CD4-positive, alpha-beta T cell treated with Interleukin-12 subunit alpha and Interleukin-12 subunit beta, for 1 hour (primary cell): ENCODE measurements at regions not wholly inside any gene's neighbourhood (a gene's known extent, or its start where the extent isn't known, plus 50 kb on each side); places are given as distances from the start of the nearest gene placed in this dataset.
"Not testable (repeated sequence)": the region's sequence is repeated elsewhere in the genome, so short reads cannot be mapped to it uniquely, and the experiment has no call there.

Experiments
- DNase-seq: peaks from one replicate; pipeline ENCODE4 v3.0.0-alpha.2; 2020

DNA sequence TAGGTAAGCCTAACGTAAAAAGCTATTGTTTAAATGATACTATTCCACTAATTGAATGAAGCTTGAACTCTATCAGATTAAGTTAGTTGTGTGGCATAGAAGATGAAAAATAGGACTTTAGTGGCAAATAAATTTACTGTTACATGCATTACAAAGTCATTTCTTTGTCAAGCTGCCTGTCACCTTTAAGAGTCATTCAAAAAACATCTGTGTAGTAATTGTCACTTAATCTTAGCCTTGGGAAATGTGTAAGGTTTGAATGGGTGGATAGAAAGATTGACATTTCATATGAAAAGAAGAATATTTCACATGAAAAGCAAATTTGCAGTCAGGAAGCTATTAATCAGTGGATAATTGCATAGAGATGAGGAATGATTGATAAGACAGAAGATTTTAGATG, 473.5 kb downstream of the DNAH5 start:
- no peak for DNase-seq

DNA sequence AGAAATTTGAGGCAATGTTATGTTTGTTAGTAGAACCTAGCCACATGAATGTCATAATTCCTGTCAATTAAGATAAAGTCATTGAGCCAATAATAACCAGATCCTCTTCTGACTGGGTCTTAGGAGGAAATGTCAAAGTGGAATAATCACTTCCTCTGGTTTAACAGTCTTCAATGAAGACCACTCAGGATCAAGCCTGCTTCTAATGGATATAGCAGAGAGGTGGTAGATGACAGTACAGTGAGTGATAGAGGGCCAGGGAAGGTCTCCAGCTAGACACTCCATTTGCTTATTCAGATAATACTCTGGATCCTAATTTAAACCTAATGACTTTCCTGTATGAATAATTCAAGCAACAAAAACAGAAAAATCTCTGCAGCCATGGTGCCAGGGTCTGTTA, 474.2 kb downstream of the DNAH5 start:
- DNase-seq = no peak

DNA sequence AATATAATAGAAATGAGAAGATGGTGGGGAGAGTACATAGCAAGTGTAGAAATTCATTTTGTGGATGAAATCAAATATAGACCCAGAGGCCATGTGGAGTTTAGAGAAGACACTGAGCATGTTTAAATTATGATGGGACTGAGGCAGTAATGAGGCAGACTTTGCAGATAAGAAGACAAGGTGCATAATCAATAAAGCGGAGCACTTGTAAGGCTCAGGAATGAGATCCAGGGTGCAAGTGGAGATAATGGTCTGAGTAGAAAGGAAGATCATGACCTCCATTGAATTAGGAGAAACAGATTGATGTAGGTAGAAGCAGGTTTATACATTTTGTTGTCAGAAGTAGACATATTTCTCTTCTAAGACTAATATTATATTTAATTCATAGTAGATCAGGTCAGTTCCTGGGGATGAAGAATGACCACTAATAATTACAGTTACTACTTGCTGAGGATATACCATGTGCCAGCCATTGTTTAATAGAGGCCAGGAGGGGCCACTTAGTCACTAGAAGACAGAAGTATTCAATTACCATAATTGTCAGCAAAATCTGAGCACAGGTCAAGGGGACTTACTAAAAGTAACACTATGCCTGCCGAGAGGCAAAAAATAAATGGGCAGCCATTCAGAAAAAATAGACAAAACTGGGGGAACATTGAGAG, 479.8 kb downstream of the DNAH5 start:
- DNase-seq = no peak

DNA sequence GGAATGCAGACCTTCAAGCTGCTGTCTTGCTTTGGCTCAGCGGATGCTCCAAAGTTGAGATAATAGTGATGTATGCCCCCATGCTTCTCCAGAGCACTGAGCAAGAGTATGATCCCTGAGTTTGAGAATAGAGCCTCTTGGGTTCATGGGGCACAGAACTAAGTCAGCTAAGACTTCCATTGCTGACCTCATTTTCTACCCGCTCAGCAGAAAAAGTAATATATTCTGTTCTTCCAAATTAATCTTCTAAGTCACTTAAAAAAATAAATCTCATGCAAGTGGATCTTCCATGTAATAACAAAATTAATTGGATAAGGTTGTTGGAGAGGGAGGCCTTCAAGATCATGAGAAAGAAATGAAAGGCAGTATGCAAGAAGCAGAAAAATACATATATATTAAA, 483.9 kb downstream of the DNAH5 start:
- no peak for DNase-seq

DNA sequence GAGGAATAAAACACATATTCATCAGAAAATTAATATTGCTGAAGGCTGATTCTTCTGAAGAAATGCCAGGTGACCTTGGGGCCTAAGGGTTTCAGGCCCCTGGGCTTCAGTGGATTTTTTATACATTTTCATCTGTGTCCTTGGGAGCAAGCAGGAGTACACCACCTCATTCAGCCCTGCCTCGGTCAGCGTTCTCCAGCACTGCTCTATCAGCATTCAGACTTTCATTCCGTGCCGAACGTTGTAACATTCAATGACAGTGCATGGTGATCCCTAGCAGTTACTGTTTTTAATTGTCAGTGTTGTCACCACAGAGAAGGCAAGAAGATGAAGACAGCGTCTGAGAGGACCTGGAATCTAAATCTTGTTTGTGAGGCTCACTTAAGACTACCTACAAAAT, 490.4 kb downstream of the DNAH5 start:
- DNase-seq = no peak

DNA sequence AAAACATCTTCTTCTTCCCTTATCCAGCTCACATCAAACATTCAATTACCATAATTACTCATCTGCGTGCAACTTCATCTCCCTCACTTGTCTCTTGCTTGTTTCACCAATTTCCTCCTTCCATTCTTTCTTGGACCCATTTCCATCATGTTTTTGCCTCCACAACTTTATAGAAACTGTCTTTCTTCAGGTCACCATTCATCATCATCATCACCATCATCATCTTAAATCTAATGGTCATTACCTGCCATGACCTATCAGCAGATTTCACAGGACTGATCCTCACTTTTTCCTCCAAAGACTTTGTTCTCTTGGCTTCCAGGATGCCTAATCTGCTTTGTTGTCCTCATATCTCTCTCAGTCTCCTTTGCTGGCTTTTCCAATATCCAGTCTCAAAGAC, 495.6 kb downstream of the DNAH5 start:
- DNase-seq = no peak

DNA sequence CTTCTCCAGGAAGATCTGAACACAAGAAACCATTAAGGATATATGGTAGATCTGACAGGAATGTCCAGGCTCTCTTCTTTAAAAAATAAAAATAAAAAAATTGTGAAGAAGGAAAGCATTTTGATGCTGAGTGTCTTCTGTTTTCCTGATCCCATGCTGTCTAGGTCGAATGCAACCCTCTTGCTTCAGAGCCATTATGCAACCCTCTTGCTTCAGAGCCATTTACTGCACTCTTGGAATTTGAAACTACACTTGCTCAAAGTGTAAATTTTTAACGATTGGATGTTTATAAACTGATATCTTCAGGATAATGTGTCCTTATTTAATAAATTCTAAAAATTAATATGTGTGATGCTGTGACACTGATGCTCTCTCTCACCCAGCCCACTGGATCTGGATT, 505.1 kb downstream of the DNAH5 start:
- DNase-seq = no peak

DNA sequence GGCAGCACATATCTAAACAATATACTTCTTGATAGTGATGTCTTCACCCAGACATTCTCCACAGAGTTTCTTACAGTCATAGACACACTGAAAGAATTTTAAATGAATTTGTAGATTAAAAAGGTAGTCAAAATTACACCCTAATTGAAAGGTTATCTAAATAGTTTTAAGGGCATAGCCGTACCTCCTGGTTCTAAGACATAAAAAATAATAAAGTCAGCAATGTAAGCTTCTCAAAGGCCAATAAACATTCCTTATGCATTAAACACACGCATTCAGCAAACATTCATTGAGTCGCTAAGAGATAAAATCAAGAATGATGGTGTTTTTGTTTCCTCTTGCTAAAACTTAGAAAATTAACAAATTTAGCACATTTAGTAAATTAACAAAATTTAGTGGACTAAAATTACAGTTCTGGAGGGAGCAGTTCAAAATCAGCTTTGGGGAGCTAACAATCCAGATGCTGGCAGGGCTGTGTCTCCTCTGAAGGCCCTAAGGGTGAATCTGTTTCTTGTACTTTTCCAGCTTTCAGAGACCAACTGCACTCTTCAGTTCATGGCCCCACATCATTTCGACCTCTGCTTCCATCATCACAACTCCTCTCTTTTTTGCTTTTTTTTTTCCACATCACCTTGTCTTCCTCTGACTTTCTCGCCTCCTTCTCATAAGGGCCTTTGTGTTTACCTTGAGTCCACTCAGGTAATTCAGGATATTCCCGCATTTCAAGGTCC, 516.5 kb downstream of the DNAH5 start:
- no peak for DNase-seq

DNA sequence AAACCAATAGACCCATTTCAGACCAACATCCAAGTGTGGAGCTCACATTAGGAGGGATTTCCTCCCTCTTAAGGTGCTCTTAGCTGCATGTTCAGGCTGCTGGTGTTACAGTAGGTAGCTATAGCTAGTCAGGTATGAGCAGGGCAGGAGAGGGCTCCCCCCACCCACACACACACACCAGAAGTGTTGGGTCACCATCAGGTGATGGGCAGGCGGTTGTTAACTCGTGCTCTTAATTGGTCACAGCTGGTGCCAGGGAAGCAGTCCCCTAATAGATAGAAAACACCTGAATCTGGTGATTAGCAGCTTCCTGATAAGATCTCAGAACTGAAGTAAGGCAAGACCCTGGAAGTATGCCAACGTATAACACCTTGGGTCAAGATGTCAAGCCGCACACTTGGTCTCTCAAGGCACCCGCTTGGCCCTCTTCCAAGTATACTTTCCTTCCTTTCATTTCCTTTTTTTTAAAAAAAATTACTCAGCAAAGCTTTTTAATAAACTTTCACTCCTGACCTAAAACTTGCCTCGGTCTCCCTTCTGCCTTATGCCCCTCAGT, 532.4 kb downstream of the DNAH5 start:
- no peak for DNase-seq

DNA sequence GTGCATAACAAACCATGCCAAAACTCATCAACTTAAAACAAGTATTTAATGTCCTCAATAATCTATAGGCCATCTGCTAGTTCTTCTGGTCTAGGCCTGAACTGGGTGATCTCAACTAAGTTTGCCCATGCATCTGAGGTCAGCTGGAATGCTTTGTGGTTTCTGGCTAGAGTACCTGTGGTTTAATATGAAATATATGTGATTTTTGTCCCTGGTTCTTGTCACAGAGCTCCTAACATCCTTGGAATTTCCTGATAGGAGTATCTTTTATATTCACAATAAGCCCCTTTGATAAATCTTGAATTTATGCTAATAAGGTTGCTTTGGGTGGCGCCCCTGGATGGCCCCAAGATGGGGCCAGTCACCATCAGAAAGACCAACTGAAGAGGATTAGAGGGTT, 535.9 kb downstream of the DNAH5 start:
- DNase-seq = no peak

DNA sequence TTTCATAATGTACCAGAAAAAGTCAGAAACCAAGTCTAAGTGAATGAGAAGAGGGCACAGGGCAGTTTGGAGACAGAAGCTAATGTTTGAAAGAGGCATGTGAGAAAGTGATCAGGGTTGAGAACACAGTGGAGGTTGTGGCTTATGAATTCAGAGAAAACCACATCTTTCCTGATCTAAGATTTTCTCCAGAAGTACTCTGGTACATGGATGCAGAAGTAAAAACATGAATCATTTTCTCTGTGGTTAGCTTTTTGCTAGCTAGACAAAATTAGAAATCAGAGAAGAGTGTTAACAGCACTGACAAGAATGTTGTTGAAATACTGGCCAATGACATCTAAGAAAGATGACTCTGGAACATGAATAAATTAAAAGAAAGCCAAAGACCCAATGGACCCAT, 541.1 kb downstream of the DNAH5 start:
- no peak for DNase-seq

DNA sequence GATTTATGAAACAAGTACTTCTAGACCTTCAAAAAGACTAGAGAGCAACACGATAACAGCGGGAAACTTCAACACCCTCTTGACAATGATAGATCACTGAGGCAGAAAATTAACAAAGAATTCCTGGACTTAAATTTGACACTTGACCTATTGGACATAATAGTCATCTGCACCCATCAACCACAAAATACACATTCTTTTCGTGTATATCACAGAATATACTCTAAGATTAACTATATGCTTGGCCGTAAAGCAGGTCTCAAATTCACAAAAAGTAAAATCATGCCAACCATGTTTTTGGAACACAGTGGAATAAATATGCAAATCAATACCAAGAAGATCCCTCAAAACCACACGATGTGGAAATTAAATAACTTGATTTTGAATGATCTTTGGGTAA, 559.4 kb downstream of the DNAH5 start:
- no peak for DNase-seq

DNA sequence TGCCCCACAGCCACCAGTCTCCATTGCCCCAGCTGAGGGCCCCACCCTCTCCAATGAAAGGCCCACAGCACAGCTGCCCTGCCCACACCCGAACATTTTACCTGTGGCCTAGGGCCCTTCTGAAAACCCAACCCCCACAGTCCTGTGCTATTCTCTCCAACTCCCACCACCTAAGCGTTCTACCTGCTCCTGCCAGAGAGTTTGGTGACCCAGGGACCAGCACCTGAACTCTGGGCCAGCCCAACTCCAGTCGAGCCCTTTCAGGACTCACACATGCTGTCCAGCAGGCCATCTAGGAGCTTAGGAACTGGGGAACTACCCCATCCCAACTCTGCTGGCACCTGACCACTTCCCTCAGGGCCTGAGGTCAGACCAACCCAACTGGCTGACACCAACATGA, 562.3 kb downstream of the DNAH5 start:
- no peak for DNase-seq

DNA sequence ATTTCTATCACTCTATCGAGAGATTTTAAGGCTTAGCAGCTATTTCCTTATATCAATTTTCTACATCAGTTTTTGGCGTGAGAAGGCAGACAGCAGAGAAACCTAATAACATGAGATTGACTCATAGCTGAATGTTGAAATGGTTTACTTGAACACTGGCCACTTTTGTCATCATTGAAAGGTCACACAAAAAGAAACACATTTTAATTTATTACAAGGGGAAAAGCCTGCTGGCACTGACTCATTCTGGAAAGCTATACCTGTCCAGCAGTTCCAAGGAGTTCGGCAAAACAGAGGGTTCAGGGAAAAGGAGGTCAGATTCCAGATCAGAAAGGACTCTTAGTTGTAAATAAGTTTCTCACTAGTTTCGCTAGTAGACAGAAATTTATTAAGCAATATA, 566.4 kb downstream of the DNAH5 start:
- no peak for DNase-seq

DNA sequence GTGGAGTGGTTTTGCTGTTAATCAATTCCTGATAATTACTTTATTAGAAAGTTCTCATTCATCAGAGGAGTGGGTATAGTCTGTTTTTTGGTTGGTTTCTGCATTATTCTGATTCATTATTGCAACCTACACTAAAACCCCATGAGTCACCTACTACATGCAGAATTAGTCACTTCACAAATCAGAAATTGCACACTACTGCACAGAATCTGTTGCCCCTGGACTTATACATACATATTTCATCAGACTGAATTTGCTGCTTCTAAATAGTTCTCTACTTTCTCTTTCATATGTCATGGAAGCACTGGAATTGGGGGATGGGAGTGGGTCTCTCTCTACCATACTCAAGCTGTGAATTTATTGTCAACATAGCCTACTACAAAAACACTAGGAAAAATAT, 585.1 kb downstream of the DNAH5 start:
- DNase-seq = no peak

DNA sequence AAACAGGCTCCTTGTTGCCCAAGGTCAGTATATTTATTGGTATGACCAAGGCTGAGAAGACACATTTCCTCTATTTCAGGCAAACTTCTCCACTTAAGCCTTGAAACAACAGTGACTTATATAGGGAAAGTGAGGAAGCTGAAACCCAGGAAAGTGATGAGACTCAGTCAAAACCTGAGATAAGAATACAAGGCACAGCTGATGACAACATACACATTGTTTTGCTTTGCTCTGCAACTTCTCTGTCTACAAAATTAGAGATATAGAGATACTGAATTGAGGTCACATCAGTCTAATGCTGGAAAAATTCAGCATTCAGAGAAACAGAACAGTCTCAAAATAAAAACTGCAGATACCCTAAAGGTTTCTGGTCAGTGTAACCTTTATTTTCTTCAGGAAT, 586.1 kb downstream of the DNAH5 start:
- no peak for DNase-seq

DNA sequence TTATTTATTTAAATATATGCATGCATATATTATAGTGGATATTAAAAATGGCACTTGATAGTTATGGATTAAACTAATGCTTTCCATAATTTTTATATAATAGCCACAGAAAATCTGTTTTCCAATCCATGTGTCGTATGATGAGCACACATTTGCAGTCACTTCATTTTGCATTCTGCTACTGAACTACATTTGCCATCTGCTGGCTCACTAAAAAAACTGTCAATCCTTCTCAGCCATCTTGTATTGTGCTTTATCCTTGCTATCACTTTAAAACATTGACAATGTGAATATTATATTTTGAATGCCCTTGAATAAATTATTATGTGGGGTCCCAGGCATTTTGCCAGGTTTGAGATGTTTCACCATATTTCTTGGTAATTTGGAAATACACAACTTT, 586.6 kb downstream of the DNAH5 start:
- no peak for DNase-seq

DNA sequence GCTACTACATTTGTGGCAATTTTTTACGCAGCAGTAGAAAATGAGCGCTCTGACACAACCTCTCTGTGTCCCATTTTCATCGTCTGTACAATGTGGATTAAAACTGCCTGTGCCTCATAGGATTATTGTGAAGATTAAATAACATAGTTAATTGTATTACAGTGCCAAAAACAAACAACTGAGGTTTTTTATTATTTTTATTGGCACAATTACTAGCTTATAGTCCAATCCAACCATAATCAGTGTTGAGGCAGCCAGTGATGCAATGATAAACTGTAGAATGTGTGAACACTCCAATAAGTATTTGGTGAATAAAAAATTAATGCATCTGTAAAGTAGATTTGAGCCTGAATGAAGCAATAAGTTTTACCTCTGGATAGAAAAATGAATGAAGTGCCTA, 588.3 kb downstream of the DNAH5 start:
- no peak for DNase-seq

DNA sequence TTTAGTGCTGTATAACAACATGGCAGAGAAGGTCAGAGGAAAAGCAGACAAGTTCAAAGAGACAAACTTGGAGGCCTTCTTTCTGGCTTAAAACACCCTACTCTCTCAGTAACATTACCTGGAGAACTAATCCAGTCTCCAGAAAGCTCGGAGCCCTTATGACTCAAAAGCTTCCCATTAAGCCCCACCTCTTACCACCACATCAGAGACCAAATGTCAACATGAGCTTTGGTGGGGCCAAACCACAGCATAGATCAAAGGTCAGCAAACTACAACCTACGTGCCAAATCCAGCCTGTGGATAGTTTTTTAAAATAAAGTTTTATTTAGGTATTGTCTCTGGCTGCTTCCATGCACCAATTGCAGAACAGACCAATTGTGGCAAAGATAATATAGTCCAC, 589.9 kb downstream of the DNAH5 start:
- no peak for DNase-seq

DNA sequence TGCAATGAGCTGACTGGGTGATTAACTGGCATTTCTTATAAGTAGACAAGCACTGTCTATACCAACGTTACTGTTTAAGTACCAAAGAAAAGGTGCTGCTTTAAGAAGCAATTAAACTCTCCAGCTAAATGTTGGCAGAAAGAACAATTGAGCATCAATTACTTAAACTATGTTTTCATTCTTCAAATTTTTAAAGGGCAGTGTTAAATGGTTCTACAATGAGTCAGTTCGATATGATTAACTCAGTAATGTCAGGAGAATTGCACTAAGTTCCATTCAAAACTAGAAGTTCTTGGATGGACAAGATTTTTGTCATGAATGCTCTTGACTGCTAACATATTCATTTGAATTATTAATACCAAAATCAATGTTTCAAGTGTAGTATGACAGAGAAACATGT, 593.7 kb downstream of the DNAH5 start:
- no peak for DNase-seq

DNA sequence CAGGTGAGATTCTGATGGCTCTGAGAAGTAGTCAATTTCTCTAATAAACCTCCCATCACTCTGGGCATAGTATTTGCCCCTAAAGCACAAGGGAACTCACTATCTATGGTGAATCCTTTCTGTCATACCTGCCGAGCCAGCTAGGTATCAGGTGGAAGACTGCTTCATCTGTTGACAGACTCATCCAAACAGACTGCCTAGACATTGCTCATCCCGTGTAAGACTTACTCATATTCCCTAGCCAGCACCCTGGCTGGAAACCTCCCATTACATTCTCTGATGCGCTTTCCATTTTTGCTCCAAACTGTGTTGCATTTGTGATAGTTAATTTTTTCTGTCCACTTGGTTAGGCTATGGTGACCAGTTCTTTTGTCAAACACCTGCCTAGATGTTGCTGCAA, 595.9 kb downstream of the DNAH5 start:
- no peak for DNase-seq

DNA sequence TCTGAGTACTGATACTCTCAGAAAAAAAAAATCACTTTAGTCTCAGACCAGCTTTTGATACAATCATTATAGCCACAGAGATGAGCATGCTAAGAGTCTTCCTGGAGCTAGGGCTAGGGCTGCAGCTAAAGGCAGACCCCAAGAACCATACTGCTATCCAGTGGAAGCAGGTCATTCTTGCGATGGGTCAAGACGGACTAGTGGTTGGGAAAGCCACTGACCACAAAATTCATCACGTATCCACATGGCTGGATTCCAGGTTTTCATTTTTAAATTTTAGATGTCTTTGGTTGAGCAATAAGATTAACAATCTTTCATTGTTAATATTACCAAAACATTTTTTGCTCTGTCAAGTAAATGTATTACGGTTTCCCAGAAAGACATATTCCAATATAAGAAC, 598.1 kb downstream of the DNAH5 start:
- no peak for DNase-seq

DNA sequence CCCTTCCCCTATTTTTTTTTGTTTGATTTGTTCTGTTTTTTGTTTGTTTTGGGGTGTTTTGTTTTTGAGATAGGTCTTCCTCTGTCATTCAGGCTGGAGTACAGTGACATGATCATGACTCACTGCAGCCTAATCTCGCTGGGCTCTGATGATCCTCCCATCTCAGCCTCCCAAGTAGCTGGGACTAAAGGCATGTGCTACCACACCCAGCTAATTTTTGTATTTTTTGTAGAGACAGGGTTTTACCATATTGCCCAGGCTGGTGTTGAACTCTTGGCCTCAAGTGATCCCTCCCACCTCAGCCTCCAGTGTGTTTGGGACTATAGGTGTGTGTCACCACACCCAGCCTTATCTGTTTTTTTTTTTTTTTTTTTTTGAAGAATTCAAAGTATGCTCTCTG, 605.4 kb downstream of the DNAH5 start:
- DNase-seq = no peak

DNA sequence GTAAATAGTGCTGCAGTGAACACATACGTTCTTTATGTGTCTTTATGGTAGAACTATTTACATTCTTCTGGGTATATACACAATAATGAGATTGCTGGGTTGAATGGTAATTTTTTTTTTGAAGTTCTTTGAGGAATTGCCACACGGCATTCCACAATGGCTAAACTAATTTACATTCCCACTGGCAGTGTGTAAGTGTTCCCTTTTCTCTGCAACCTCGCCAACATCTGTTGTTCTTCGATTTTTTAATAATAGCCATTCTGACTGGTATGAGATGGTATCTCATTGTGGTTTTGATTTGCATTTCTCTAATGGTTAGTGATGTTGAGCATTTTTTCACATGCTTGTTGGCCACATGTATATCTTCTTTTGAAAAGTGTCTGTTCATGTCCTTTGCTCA, 609.5 kb downstream of the DNAH5 start:
- DNase-seq = not testable (repeated sequence)

DNA sequence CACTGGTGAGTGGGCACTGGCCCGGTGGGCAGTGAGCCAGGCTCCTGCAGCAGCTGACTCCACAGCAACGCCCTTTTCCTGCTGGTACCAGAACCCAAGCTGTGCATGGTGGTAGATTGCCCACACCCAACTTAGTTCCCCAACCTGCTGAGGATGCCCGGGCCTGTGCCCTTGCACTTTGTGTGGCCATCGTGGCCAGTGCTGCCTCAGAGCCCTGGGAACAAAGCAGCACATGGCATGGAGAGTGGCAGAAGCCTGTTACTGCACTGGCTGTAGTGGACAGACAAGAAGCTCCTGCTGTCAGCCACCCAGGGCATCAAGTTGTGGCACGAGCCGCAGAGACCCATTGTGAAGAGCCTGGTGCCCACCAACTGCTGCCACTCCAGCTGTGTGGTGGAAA, 612.9 kb downstream of the DNAH5 start:
- DNase-seq = no peak
